ENCODE measurements at regions not wholly inside any gene's neighbourhood (a gene's known extent, or its start where the extent isn't known, plus 50 kb on each side); places are given as distances from the start of the nearest gene placed in this dataset.

- H3K9me3 ChIP-seq (replicated peaks; ENCODE audit: control insufficient read depth, insufficient read depth, low read depth, low read length), result no peaks in the 10 kb centered on the region
- no TSS peak for BruUV-seq (replicated peaks)
- H4K20me1 ChIP-seq (replicated peaks; ENCODE audit: control insufficient read depth, insufficient read depth, low read length), result no peaks in the 10 kb centered on the region
- in situ Hi-C loops (cut with MboI) (no loop called here), intact Hi-C loops (cut with micrococcal nuclease) (no loop called here)
- WGBS (ENCODE audit: insufficient coverage, low coverage, missing lambda C conversion rate), result 46% methylated on average over 8 of the region's 8 CpGs
- peaks cover 2% of the 10 kb centered on the region for H3K9me1 ChIP-seq (ENCODE audit: control insufficient read depth, insufficient read depth, low read length)
- FAIRE-seq, result no peak
- peaks cover 5 to 17% of the 10 kb centered on the region in 2 experiments; a peak in 3 of 5 replicates for H3K4me1 ChIP-seq (replicated peaks in 1 of 2; ENCODE audit: control insufficient read depth in 2 of 2, insufficient read depth in 2 of 2, low read length in 2 of 2)
- H3K9ac ChIP-seq (ENCODE audit: insufficient read depth in 1 of 2, low read depth in 2 of 2, low read length in 2 of 2), result no peak overlapping the region; a peak in 1 of 4 replicates
- no peak for DNase-seq (ENCODE audit: extremely low read depth in 1 of 4, low spot score in 3 of 4)
- H3K4me2 ChIP-seq (ENCODE audit: insufficient read depth, low read length), result no peak overlapping the region
- H3K4me3 ChIP-seq, result no peak overlapping the region
- H3K27ac ChIP-seq (ENCODE audit: extremely low read depth, low read depth, low read length), result no peak overlapping the region
- TF ChIP-seq ZNF77 (CRISPR knock-in tag; IDR thresholded peaks at IDR 0.05), result no peak
- no peak for TF ChIP-seq SMARCA5 (IDR thresholded peaks at IDR 0.05)
- no peak for TF ChIP-seq TFAM (CRISPR knock-in tag; conservative IDR thresholded peaks at IDR 0.05)
- no peak for TF ChIP-seq ZZZ3 (IDR thresholded peaks at IDR 0.05)
- TF ChIP-seq PPARD (CRISPR knock-in tag; IDR thresholded peaks at IDR 0.05), result no peak
- TF ChIP-seq L3MBTL2 (IDR thresholded peaks at IDR 0.05), result no peak
- no peak for TF ChIP-seq ZNF780A (CRISPR knock-in tag; IDR thresholded peaks at IDR 0.05)
- no peak for TF ChIP-seq GABPB2 (CRISPR knock-in tag; conservative IDR thresholded peaks at IDR 0.05)
- TF ChIP-seq TAF7 (tag; IDR thresholded peaks at IDR 0.05), result no peak
- TF ChIP-seq MAFK (IDR thresholded peaks at IDR 0.05; ENCODE audit: low read length), result no peak
- TF ChIP-seq ZNF24 (IDR thresholded peaks at IDR 0.05), result no peak
- TF ChIP-seq ZFP30 (CRISPR knock-in tag; IDR thresholded peaks at IDR 0.05; ENCODE audit: borderline replicate concordance), result no peak
- POLR2A ChIA-PET, result interaction anchor here (0.7 kb wide), 1 partner anchor 106 kb away, joined by 3 read pairs; no protein-coding TSS in a partner anchor
- H3K36me3 ChIP-seq (ENCODE audit: control insufficient read depth, insufficient read depth, low read length), result no peaks in the 10 kb centered on the region
- CTCF ChIA-PET (ENCODE audit: low intra/inter-chr PET ratio), result no interaction called here
- no peaks in the 10 kb centered on the region for H3K79me2 ChIP-seq (ENCODE audit: control insufficient read depth, insufficient read depth, low read length)
- H2AFZ ChIP-seq (ENCODE audit: low read depth, low read length), result no peak overlapping the region
- no peak for ATAC-seq
- peaks cover 0 to 23% of the 10 kb centered on the region in 2 experiments; a peak in 3 of 5 replicates for H3K27me3 ChIP-seq (ENCODE audit: control insufficient read depth in 2 of 2, insufficient read depth in 2 of 2, low read length in 2 of 2)
Observed at GRCh38 chr12:131370321-131370720, 340.6 kb upstream of the SFSWAP start.
